GM12864 (cell line): ENCODE measurements at regions not wholly inside any gene's neighbourhood (a gene's known extent, or its start where the extent isn't known, plus 50 kb on each side); places are given as distances from the start of the nearest gene placed in this dataset.

Experiments used
- DNase-seq: peaks from one replicate; pipeline ENCODE4 v3.0.0-alpha.2; 2011; ENCODE audit warnings: low read depth
- H3K4me3 ChIP-seq: 2 replicates; pipeline ENCODE4 v1.5.1; 2011; ENCODE audit warnings: mild to moderate bottlenecking, low read depth, low read length, control low read depth
- TF ChIP-seq, protein P1 (sequence below): IDR thresholded peaks from 2 replicates; pipeline ENCODE4 v1.5.1; 2011; ENCODE audit warnings: low read depth, mild to moderate bottlenecking, moderate library complexity, low read length, control low read depth, inconsistent platforms; ENCODE audit errors: missing control alignments

DNA sequence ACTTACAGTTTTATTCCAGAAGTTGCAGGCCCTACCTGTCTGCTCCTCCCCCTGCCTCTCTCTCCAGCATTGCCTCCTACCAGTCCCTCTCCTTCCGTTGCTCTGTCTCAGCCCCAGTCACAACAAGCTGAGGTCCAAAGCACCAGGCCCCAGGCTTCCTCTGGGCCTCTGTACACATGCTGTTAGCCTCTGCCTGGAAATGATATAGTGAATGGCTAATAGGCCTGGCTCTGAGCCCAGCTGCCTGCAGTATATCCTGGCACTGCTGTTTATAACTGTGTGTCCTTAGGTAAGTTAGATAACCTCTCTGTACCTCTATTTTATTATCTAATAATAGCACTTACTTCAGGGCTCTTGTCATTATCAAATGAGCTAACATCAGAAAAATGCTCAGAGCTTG is 114.9 kb upstream of the PWP1 start:
- no peak for DNase-seq

DNA sequence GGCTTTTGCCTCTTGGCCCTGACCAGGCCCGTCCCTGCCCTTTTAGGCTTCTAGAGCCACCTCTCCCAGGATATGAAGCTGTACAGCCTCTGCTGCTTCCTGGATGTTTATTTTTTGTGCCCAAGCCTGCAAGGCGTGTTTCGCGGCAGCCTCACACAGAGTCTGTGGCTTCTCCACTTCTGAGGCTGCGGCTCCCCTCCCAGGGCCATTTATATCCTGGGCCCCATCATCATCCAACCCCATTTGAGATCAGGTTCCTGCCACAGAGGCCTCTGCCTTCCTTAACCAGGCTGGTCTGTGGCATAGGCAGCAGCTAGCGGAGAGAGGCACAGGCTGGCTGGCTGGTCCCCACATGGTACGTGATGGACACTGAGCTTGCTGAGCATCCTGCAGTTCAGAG is 114.1 kb upstream of the PWP1 start:
- H3K4me3 ChIP-seq: no peak overlapping the region
- TF ChIP-seq, protein P1, sequence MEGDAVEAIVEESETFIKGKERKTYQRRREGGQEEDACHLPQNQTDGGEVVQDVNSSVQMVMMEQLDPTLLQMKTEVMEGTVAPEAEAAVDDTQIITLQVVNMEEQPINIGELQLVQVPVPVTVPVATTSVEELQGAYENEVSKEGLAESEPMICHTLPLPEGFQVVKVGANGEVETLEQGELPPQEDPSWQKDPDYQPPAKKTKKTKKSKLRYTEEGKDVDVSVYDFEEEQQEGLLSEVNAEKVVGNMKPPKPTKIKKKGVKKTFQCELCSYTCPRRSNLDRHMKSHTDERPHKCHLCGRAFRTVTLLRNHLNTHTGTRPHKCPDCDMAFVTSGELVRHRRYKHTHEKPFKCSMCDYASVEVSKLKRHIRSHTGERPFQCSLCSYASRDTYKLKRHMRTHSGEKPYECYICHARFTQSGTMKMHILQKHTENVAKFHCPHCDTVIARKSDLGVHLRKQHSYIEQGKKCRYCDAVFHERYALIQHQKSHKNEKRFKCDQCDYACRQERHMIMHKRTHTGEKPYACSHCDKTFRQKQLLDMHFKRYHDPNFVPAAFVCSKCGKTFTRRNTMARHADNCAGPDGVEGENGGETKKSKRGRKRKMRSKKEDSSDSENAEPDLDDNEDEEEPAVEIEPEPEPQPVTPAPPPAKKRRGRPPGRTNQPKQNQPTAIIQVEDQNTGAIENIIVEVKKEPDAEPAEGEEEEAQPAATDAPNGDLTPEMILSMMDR: no peak
- no peak for DNase-seq

More for the DNA sequence above, 114.9 kb upstream of the PWP1 start:
- TF ChIP-seq, protein P1: no peak
- no peak overlapping the region for H3K4me3 ChIP-seq

DNA sequence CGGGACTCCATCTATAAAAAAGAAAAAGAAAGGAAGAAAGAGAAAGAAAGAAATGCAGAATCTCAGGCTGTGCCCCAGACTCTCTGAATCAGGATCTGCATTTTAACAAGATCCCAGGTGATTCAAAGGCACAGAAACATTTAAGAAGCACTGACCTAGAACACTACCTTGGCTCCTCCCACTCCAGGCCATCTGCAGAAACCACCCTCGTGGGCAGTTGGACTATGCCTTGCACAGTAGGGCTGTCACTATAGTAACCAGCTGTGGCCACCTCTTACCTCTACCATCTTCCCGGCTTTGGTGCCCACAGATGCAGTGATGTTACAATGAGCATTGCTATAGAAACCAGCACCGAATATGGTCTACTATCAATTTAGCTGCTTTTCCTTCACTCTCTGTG is 110.9 kb upstream of the PWP1 start:
- no peak for DNase-seq
- TF ChIP-seq, protein P1: no peak
- no peak overlapping the region for H3K4me3 ChIP-seq

DNA sequence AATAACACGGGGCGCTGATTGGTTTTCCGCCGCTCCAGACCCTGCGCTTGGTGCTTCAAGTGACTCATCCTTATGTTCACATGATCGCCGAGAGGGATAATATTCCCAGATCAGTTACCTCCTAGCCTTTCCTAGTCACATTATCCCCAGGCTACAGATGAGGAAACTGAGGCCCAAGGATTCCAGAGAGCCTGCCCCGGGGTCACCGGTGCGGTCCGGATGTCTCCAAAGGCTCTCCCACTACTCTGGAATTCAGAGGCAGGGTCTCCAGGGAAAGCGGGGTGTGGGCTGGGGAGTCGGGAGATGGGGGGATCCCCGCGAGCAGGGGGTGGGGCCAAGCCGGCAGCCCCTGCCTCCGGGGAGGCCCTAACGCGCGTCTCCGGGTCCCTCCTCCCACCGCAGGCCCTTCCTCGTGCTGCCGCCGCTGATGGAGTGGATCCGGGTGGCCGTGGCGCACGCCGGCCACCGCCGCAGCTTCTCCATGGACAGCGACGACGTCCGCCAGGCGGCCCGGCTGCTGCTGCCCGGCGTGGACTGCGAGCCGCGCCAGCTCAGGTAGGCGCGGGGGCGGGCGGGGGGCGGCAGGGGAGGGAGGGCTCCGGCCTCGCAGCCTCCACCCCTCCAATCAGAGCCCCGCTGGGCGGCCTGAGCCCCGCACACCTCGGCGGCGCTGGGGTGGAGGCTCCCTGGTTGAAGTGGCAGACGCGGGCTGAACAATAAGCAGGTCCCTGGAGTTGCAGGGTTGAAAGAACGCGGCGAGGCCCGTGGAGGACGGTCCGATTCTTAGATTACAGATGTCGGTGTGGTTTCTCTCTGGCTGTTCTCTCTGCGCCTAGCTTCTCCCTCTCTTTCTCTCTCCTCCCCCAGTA is 104.6 kb upstream of the PWP1 start:
- no peak for DNase-seq
- TF ChIP-seq, protein P1: no peak
- no peak overlapping the region for H3K4me3 ChIP-seq

DNA sequence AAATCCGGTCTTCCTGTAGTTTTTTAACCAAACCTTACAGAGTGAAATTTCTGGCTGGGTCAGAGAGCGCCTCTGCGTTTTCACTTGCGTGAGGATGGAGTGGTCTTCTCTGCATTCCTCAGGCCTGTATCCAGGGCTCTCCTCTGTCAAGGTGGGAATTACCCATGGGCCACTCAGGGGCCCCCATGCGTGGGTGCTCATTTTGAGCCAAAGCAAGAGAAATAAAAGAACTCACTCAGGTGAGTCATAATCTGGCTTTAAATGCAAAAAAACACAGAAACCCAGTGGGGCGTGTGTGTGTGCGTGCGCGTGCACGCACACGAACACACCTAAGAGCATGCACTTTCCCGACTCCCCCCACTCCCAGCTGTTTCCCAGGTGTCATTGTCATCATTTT is 104.0 kb upstream of the PWP1 start:
- TF ChIP-seq, protein P1: no peak
- no peak for DNase-seq
- no peak overlapping the region for H3K4me3 ChIP-seq

DNA sequence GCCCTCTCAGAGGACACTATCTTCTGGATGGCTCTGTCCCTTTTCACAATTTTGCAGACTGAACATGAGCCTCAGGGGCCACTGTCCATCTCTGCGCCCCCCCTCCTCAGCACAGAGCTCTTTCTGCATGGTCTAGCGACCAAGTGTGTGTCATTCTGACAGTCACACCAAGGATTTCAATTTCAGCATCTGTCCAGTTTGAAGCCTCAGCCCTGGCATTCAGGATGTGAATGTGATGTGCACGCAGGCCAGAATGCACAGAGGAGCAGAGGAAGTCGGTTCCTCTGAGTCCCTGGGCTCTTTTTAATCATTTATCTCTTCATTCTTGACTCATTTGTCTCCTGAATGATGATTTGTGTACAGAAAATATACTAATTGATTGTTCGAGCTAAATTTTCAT is 102.0 kb upstream of the PWP1 start:
- no peak for DNase-seq
- no peak overlapping the region for H3K4me3 ChIP-seq
- TF ChIP-seq, protein P1: no peak

DNA sequence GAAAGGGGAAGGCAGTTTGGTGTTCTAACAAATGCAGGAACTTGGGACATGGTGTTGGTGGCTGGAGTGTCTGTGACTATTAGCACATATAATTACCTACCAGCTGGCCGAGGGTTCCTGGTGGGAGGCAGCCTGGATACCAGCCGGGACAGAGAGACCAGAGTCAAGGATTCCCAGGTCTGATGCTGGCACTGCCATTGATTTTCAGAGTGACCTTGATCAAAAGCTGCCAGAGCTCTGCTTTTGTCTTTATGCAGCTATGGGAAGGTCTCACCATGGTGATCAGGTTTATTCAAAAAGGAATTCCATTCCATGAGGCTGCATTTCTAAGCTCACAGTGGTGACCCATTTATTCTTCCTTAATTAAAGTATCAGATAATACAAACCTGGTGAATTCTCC is 101.0 kb upstream of the PWP1 start:
- TF ChIP-seq, protein P1: no peak
- H3K4me3 ChIP-seq: no peak overlapping the region
- no peak for DNase-seq
